HG03442 (cell line): ENCODE measurements at regions not wholly inside any gene's neighbourhood (a gene's known extent, or its start where the extent isn't known, plus 50 kb on each side); places are given as distances from the start of the nearest gene placed in this dataset.
"Not testable (repeated sequence)": the region's sequence is repeated elsewhere in the genome, so short reads cannot be mapped to it uniquely, and the experiment has no call there.

Source experiments
- ATAC-seq: cut with Tn5 transposase; IDR thresholded peaks from one replicate; pipeline ENCODE4 v1.9.1; 2021; ENCODE audit warnings: mild to moderate bottlenecking, moderate library complexity; ENCODE audit not compliant: unreplicated experiment

DNA sequence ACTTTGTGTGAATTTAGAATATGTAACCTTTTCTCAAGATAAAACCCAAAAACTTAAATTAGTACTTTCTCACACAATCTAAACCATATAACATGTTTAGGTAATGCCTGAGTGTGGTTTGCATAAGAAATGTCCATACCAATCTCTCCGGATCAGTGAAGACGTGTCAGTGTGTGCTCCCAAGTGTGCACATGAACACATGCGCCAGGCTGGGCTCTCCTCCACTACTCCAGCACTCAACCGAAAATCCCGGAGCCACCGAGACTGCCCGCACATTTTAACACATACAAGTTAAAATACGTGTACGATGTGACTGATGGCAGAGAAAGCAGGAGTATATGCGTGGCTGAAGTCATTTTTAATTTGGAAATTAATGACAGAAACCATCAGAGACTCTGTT is 658.4 kb downstream of the EFNA5 start:
- no peak for ATAC-seq

DNA sequence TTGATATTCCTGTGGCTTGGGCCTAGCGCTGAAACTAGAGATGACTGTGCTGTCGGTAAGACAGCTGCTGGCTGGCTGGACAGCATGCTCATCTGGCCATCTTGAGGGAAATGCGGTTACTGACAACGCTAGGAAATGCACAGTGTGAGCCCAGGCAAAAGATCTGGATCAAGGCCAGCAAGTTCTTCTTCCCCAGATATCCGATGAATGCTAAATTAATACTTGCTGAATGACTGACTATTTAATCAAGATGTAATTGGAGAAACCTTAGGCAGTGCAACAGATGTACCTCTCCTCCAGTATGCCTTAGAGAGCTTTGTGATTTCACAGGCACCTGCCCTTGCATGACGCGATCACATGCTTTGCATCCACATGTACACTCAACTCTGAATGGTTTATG is 659.1 kb downstream of the EFNA5 start:
- ATAC-seq, result no peak

DNA sequence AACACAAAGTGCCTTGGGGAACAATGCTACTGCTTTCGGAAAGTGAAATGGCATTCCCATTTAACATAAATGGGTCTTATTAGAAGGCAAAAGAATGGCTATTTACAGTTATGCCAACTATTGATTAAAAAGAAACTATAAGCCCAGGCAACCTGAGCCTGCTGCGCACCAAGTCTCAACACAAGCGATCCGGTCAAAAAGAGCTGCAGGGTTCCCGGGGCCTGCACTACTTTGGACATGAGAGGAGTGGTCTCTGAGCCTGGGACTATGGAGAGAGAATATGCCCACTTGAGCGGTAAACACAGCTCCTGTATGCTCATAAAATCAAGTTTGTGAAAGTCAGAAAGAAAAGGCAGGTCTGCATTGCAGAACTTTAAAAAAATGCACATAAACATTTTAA is 660.7 kb downstream of the EFNA5 start:
- ATAC-seq, result no peak

DNA sequence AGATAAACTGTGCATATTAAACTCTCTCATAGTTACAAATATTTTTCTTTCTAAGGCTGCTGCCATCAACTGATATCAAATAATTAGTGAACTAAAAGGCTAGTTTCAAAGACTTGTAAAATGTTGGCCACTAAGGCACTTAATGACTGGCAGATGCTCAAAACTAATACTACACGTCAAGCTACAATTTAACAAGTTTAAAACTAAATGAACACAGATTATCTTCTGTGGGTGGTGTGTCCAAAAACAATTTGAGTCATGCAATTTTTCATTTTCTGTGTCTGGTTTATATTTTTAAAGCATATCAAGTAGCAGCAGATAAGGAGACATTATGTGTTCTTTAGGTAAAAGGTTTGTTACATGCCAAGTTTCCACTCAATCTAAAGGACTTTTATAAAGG is 665.1 kb downstream of the EFNA5 start:
- ATAC-seq, result no peak

DNA sequence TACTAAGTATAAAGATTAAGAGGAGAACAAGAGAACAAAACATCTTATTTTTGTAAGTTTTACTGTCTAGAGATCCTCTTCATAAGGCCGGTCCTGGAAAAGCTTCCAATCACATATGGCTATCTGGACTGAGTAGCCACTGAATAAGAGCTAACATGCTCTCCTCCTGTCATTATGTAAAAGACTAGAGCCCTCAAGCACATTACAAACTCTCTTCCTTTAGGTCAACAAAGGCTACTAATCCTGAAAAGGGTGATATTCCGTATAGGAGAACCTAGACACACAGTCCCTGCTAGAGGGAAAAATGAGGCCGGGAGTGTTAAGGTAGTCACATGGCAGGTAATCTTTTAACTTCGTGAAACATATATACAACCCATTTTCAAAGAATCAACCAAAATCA is 665.6 kb downstream of the EFNA5 start:
- ATAC-seq, result no peak

DNA sequence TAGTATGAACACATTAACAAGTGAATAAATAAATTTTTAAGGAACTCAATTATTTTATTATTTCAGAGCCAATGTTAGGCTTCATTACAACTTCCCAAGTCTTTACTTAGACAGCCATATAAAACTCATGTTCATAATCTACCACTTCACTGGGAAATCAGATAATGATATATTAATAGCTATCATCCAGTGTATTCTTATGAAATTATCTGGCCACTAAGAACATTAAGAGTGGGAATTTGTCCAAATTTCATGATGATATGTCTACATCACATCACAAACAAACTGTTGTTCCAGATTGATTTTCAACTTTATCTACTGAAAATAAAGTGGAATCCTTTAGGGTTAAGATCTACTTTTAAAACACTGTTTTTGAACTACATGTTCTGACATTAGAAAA is 668.6 kb downstream of the EFNA5 start:
- ATAC-seq, result no peak

DNA sequence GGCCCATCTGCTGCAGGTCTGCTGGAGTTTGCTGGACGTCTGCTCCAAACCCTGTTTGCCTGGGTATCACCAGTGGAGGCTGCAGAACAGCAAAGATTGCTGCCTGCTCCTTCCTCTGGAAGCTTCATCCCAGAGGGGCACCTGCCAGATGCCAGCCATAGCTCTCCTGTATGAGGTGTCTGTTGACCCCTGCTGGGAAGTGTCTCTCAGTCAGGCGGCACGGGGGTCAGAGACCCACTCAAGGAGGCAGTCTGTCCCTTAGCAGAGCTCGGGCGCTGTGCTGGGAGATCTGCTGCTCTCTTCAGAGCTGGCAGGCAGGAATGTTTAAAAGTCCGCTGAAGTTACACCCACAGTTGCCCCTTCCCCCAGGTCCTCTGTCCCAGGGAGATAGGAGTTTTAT is 671.2 kb downstream of the EFNA5 start:
- ATAC-seq, result not testable (repeated sequence)

DNA sequence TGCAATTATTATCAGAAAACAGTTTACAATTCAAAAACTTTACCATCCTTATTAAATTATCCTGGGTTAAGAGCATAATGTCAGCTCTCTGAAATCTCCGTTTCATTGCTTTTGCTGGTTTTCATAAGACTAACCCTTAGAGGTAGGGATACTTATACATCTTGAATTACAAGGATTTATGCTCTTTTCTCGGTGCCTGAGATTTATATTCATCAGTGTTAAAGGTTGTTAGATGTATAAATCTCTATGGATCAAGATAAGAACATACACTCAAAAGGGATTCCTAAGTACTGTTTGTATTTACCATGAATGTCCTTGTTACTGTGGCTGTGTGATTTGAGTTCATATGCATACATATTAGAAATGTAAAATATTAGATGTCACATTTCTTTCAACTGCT is 684.7 kb downstream of the EFNA5 start:
- no peak for ATAC-seq

DNA sequence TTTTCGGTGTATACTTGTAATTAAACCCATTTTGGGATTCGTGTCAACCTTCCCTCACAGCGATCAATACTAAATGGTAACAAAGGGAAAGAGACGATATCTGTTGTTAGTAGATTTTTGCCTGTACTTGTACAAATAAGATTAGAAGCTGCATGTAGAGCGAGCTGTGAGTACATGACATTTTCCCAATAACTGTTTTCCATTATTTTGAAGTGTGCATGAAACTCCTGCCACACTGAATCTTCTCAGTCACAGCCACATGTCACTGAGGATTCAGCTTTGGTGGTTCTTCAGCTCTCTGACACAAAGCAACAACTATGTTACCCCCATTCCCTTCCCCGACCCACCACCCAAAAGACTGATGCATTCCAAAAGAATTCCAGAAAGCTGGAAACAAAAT is 685.6 kb downstream of the EFNA5 start:
- ATAC-seq, result no peak

DNA sequence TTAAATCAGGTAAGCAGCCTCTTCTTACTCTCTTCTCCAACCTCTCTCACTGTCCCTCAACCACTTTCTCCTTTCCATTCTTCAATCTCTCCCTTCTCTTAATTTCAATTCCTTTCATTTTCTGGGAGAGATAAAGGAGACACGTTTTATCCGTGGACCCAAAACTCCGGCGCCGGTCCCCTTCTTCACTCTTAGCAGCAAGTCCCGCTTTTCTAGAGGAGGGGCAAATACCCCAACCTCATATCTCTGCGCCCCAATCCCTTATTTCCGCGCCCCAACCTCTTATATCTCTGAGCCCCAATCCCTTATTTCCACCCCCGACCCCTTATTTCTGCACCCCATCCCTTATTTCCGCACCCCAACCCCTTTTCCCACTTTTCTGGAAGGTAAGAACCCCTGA is 691.6 kb downstream of the EFNA5 start:
- ATAC-seq, result not testable (repeated sequence)

DNA sequence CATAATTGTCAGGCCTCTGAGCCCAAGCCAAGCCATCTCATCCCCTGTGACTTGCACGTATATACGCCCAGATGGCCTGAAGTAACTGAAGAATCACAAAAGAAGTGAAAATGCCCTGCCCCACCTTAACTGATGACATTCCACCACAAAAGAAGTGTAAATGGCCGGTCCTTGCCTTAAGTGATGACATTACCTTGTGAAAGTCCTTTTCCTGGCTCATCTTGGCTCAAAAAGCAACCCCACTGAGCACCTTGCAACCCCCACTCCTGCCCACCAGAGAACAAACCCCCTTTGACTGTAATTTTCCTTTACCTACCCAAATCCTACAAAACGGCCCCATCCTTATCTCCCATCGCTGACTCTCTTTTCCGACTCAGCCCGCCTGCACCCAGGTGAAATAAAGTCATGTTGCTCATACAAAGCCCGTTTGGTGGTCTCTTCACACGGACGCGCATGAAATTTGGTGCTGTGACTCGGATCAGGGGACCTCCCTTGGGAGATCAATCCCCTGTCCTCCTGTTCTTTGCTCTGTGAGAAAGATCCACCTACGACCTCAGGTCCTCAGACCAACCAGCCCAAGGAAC is 692.1 kb downstream of the EFNA5 start:
- not testable (repeated sequence) for ATAC-seq

DNA sequence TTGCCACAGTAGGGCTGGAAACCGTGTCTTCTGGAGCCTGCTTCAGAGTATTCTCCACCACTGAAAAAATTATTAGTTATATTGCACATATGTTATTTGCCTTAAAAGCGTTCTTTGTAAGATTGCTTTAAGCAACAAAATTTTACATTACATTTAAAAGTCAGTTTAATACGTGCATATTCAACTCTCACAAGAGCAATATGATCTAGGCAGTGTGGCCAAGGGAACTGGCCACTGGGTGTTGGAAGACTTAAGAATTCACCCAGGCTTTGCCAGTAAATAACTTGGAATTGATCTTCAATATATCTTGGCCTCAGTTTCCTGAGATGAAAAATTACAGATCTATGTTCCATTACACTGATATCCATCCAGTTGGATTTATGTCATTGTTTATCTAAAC is 694.4 kb downstream of the EFNA5 start:
- ATAC-seq, result no peak

DNA sequence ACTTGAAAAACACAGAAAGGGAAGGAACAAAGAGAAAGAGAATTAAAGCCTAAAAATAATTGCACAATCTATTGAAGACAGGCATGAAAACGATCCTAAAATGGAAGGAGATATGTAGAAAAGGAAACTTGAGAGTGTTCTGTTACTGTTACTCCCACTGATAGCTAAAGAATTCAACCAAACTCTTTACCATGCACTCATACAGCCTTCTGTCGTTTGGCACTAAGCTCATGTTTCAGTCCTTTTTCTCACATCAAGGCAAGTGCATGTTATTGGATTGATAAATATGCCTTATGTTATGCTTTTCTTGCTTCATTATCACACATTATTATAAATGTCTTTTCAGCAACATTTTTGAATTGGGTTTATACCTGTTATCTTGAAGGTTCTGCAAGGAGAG is 696.5 kb downstream of the EFNA5 start:
- no peak for ATAC-seq

DNA sequence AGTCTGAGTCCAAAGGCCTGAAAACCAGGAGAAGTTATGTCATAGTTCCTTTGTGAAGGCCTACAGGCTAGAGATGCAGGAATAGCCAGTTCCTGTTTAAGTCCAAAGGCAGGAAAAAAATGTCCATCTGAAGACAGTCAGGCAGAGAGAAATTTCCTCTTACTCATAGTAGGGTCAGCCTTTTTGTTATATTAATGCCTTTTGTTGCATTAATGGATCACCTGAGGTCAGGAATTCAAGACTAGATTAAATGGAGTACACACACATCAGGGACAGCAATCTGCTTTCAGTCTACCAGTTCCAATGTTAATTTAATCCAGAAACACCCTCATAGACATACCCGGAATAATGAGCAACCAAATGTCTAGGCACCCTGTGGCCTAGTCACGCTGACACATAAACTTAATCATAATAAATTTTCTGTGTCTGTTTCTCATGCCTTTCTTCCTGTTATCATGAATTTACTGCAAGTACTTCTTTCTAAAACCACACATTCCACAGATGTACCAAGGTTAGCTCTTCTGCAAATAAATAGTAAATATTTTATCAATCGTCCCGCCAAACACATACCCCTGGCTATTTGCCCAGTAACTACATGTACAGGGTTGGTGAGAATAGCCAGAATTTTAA is 703.9 kb downstream of the EFNA5 start:
- ATAC-seq, result no peak

DNA sequence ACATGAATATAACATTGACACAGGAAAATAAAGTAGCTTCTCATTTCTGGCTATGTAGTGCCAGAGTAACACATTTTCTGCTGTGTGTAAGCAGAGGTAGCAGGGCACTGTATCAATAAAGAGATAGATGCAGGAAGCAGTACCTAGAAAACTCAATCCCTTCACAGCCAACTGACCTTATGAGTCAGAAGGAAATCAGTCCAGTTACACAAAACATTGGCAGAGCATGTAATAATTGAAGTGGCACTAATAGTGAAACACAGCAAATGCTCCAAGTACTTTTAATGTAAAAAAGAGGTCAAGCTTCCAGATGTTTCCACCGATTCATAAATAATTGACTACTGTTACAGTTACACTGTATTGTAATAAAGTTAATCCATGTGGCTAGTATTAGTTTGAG is 706.6 kb downstream of the EFNA5 start:
- no peak for ATAC-seq

DNA sequence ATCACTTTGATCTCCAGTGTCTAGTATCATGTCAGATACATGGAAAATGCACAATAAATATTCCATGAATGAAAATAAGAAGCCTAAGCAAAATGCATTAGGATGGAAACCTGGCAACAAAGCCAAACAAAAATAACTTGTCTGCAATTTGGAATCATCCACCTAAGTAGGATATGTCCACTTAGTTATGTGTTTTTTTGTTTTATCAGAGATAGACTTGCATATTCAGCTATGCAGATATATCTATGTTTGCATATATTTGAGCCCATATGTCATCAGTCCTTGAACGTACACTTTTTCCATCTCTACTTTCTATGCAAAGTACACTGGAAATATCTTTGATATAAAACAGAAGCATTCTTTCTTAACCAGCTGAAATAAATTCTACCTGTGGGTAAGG is 707.1 kb downstream of the EFNA5 start:
- no peak for ATAC-seq

DNA sequence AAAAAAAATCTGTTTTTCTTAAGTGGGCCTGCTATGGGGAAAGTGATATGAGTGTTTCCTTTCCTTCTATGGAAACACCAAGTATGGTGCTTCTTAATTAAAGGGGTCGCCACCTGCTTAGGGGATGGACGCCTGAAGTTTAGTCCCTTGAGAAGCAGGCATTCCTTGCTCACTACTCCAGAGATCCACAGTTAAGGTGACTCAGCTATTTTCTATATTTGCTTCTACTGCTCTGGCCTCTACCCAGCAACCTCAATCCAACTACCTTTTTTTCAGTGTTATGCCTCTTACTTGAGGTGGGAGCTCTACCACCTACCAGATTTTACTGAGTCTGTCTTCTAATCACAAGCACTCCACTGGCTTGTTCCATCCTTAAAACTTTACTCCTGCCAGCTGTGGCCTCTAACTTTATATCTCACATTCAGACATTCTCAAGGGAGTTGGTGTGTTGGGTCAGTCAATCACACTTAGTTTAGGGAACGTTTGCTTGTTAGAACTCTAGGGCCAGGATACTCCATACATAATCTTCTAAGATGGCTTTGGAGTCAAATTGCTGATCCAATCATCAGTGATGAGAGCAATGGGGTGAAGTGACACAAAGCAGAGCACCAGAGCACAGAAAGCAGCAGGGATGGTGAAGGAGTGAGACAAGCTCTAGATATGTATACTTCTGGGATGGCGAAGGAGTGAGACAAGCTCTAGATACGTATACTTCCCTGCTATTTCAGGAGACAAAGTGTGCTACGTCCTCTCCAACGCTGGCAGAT is 708.1 kb downstream of the EFNA5 start:
- ATAC-seq, result no peak

DNA sequence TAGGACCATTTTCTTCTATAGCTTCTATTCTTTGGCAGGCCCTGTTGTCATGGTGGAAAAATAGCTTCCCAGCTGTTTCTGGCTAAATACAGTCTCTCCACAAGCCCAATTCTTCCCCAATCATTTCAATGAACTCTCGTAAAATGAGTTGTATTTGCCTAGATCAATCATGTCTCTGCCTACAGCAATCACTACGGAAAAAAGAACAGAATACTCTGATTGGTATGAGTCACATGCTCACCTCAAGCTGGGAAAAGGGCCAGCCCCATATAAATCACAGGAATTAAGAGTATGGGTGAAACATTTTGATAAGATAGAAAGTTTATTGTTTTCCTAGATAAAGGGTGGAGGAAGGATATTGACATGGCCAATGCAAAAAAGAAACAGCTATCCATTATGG is 711.4 kb downstream of the EFNA5 start:
- no peak for ATAC-seq

DNA sequence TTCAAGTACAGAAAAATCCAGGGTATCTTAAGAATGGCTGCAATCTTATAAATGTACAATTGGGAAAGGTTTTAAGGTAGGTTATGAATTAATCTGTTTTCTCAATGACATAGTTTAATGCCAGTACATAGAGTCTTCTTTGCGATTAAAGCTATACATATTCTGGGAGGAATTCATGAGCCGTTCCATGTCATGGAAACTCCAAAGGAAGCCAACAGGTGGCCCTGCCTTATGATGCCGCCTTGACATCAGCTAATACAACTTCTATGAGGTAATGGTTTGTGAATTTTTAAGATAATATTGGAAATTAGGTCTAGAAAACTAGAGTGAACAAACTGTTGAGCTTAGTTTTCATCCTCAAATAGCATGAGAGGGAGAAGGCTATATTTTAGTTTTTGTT is 713.4 kb downstream of the EFNA5 start:
- ATAC-seq, result no peak

DNA sequence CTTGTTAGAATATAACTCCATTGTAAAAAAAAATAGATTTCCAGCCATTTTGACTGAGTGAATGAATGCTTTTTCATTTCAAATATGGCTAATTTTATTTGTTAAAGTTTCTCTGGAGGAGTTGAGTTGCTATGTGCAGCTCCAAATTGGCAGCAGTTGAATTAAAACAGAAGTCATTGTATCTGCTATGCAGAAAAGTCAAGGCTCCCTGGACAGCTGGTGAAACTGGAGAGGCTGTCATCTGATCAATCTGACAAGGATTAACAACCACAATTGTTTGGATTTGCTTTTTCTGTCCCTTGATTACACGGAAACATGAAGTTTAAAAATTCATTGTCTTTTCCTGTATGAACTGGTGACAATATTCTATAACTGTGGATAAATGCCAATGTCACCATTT is 713.9 kb downstream of the EFNA5 start:
- no peak for ATAC-seq

DNA sequence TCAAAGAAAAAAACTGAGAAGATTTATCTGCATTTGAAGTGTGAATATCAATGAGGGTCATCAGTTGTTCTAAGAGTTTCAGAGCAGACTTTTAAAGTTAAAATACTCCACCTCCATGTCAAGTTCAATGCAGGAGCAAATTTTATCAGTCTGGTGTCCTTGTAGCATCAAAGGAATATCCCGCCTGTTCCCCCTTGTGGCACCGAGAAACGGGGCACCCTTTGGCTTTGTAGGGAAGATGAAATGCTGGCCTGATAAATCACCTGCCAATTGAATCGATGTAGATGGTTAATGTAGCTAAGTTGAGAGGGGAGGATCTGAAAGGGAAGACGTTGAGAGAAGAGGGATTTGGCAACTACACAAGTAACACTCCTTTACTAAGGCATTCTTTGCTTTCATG is 714.5 kb downstream of the EFNA5 start:
- ATAC-seq, result no peak

DNA sequence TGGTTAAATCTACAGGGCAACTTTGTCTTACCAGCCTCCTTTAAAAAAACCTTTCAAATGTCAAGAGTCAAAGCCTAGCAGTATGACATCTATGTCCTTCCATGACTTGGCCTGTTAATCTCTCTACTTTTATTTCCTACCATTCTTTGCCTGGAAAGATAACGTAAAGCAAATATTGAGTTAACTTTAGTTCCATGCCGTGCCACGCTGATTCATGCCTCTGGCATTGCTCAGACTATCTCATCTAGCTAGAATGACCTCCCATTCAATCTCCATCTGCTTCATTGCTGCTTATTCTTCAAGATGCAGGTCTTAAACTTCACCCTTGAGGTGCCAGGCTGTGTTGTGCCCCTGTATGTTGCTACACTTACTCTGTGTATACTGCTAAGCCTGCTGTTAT is 729.8 kb downstream of the EFNA5 start:
- ATAC-seq, result no peak
